HepG2 (cell line): ENCODE measurements at regions not wholly inside any gene's neighbourhood (a gene's known extent, or its start where the extent isn't known, plus 50 kb on each side); places are given as distances from the start of the nearest gene placed in this dataset.

ENCODE experiments used
- ATAC-seq: fragments of 200-7000 bp; cut with Tn5 transposase; 3 replicates; pipeline ENCODE4 v1.9.1; 2020; ENCODE audit warnings: mild to moderate bottlenecking, moderate library complexity
- BruUV-seq: library from RNA; stranded (reverse); fragments of 400-500 nt; replicated peaks from 2 replicates; lab custom pipeline; 2021; lab: Mats Ljungman, UMichigan
- CTCF ChIA-PET: fragments of 300-600 bp; formaldehyde crosslinking; extraction: SDS; loops from one replicate; lab custom pipeline; 2021; ENCODE audit warnings: low total read pairs, inconsistent platforms, low intra/inter-chr PET ratio; lab: Yijun Ruan, JAX
- POLR2A ChIA-PET: fragments of 350-600 bp; sonication (Branson Sonifier 250); formaldehyde crosslinking; loops from one replicate; lab custom pipeline; 2020; ENCODE audit warnings: antibody characterized with exemption, inconsistent platforms; lab: Yijun Ruan, JAX
- DNase-seq: peaks from one replicate; pipeline ENCODE4 v3.0.0-alpha.2; 2015; ENCODE audit warnings: low spot score
- FAIRE-seq: peaks from 3 replicates; lab custom pipeline; 2011; peaks lifted over from hg19 to GRCh38; lab: Jason Lieb, UNC
- H2AFZ ChIP-seq: one replicate; pipeline ENCODE4 v1.6.1; 2011; ENCODE audit warnings: low read length, inconsistent platforms
- H3K27ac ChIP-seq: fragments of 300-600 bp; 3 replicates; pipeline ENCODE4 v1.8.0; 2011; ENCODE audit warnings: mixed run types, mild to moderate bottlenecking, mixed read lengths, low read length, inconsistent platforms; ENCODE audit not compliant: insufficient read depth; ENCODE audit errors: extremely low read length
- H3K27me3 ChIP-seq, 2 experiments: fragments of 200-600 bp in 1 of 2; 2 replicates in 1 of 2; 3 replicates in 1 of 2; pipeline versions ENCODE4 v1.6.0 to v1.8.0; 2011; ENCODE audit warnings: low read length in 2 of 2, mild to moderate bottlenecking in 2 of 2, moderate library complexity in 2 of 2, inconsistent platforms in 1 of 2; ENCODE audit not compliant: insufficient read depth in 2 of 2, control insufficient read depth in 1 of 2
- H3K36me3 ChIP-seq, 2 experiments: fragments of 200-600 bp in 1 of 2; replicated peaks in 1 of 2; 2 replicates in 1 of 2; 3 replicates in 1 of 2; pipeline versions ENCODE4 v1.5.1 to v1.8.0; 2011; ENCODE audit warnings: low read length in 2 of 2, inconsistent platforms in 1 of 2; ENCODE audit not compliant: insufficient read depth in 2 of 2, control insufficient read depth in 1 of 2
- H3K4me1 ChIP-seq: 2 replicates; pipeline ENCODE4 v1.5.1; 2012; ENCODE audit warnings: low read length, inconsistent platforms; ENCODE audit not compliant: insufficient read depth
- H3K4me2 ChIP-seq: 2 replicates; pipeline ENCODE4 v1.6.0; 2011; ENCODE audit warnings: low read depth, low read length, inconsistent platforms
- H3K4me3 ChIP-seq, 3 experiments: fragments of 200-600 bp in 1 of 3; sonication (generic), shearing (Covaris generic) in 1 of 3; replicated peaks in 1 of 3; 2 replicates each; pipeline ENCODE4 v1.5.1; 2011 to 2016; ENCODE audit warnings: low read length in 3 of 3, inconsistent platforms in 2 of 3, low read depth in 2 of 3, mild to moderate bottlenecking in 2 of 3, control low read depth in 1 of 3, mixed read lengths in 1 of 3; ENCODE audit not compliant: insufficient read depth in 1 of 3
- H3K79me2 ChIP-seq: one replicate; pipeline ENCODE4 v1.6.1; 2011; ENCODE audit warnings: low read length, inconsistent platforms; ENCODE audit not compliant: insufficient read depth
- H3K9ac ChIP-seq: 2 replicates; pipeline ENCODE4 v1.6.0; 2011; ENCODE audit warnings: mild to moderate bottlenecking, low read depth, low read length, inconsistent platforms; ENCODE audit not compliant: insufficient read depth
- H3K9me3 ChIP-seq: 2 replicates; pipeline ENCODE4 v1.5.1; 2012; ENCODE audit warnings: mild to moderate bottlenecking, low read length
- H4K20me1 ChIP-seq: 2 replicates; pipeline ENCODE4 v1.6.0; 2011; ENCODE audit warnings: inconsistent platforms, mild to moderate bottlenecking, low read length, moderate library complexity; ENCODE audit not compliant: insufficient read depth
- NFYC ChIP-seq: IDR thresholded peaks from 2 replicates; pipeline ENCODE4 v1.6.1; 2016; ENCODE audit warnings: missing genetic modification reagents, missing compliant biosample characterization
- SALL1 ChIP-seq: sonication (generic); formaldehyde crosslinking; IDR thresholded peaks from 2 replicates; pipeline ENCODE4 v1.8.0; 2022; ENCODE audit warnings: mild to moderate bottlenecking, missing genetic modification reagents
- SMC3 ChIP-seq: IDR thresholded peaks from 2 replicates; pipeline ENCODE4 v1.6.1; 2011; ENCODE audit warnings: low read length, improper control_type of control experiment
- TBX2 ChIP-seq: sonication (generic); formaldehyde crosslinking; IDR thresholded peaks from 2 replicates; pipeline ENCODE4 v1.5.0; 2020; ENCODE audit warnings: missing genetic modification reagents, mild to moderate bottlenecking, borderline replicate concordance
- ZNF296 ChIP-seq: sonication (generic); formaldehyde crosslinking; conservative IDR thresholded peaks from 2 replicates; pipeline ENCODE4 v1.5.0; 2020; ENCODE audit warnings: mild to moderate bottlenecking, missing genetic modification reagents
- ZNF614 ChIP-seq: IDR thresholded peaks from 2 replicates; pipeline ENCODE4 v1.6.1; 2018; ENCODE audit warnings: missing biosample characterization, missing genetic modification reagents, inconsistent platforms, borderline replicate concordance
- WGBS: methylation state at CpG from one replicate; pipeline ENCODE4 v1.1.6; 2017; ENCODE audit warnings: low lambda C conversion rate; 5-methylcytosine and 5-hydroxymethylcytosine counted together
- in situ Hi-C: cut with HindIII; loops from 2 replicates; pipeline ENCODE4 v1.10.0; 2017; ENCODE audit warnings: low pct_unique_long_range_greater_than_20kb; ENCODE audit not compliant: extremely low pct_ligation_motif_present
- intact Hi-C: fragments of 100-400 bp; cut with micrococcal nuclease; formaldehyde crosslinking; loops from one replicate; pipeline ENCODE4 v1.10.0; 2022; ENCODE audit not compliant: unreplicated experiment
- TF ChIP-seq, protein P1 (sequence below): sonication (generic); formaldehyde crosslinking; IDR thresholded peaks from 2 replicates; pipeline ENCODE4 v1.4.0; 2020; ENCODE audit warnings: mild to moderate bottlenecking, low read depth, missing genetic modification reagents
- TF ChIP-seq, protein P2 (sequence below), 2 experiments: fragments of 450-650 bp in 1 of 2; sonication (generic) in 1 of 2; formaldehyde crosslinking in 1 of 2; IDR thresholded peaks; 2 replicates each; pipeline versions ENCODE4 v1.6.1 to v1.8.0; 2016 to 2022; ENCODE audit warnings: antibody characterized with exemption in 1 of 2, mild to moderate bottlenecking in 1 of 2, missing genetic modification reagents in 1 of 2

DNA sequence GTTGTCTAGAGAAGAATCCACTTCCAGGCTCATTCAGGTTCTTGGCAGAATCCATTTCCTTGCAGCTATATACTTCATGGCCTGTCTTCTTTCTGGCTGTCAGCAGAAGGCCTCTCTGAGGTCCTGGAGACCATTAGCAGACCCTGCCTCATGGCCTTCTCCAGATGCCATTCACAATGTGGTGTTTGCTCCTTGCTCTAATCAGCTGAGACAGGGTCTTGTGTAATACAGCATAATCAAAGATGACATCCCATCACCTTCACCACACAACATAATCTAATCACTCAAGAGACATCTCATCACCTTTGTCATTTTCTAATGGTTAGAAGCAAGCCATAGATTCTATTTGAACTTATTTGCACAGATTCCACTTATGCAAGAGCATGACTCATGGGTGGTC, 403.9 kb upstream of the LRRC7 start:
- Histone ChIP-seq H3K27ac (no peak overlapping the region), H3K4me2 (no peak overlapping the region), H3K9me3 (peaks cover 82% of the 10 kb centered on the region), H3K27me3 (no peaks in the 10 kb centered on the region; a peak in 1 of 5 replicates), H3K36me3 (no peaks in the 10 kb centered on the region), H3K4me1 (no peaks in the 10 kb centered on the region), H4K20me1 (no peaks in the 10 kb centered on the region), H2AFZ (no peak overlapping the region), H3K9ac (no peak overlapping the region), H3K4me3 (no peak overlapping the region), H3K79me2 (no peaks in the 10 kb centered on the region)
- DNase-seq (no peak), ATAC-seq (no peak), FAIRE-seq (no peak)
- TF ChIP-seq ZNF614 (CRISPR knock-in tag) (no peak), SALL1 (CRISPR knock-in tag) (no peak), NFYC (CRISPR knock-in tag) (no peak)
- intact Hi-C loops (no loop called here), in situ Hi-C loops (no loop called here)
- ChIA-PET CTCF (no interaction called here), POLR2A (no interaction called here)
- no TSS peak for BruUV-seq

DNA sequence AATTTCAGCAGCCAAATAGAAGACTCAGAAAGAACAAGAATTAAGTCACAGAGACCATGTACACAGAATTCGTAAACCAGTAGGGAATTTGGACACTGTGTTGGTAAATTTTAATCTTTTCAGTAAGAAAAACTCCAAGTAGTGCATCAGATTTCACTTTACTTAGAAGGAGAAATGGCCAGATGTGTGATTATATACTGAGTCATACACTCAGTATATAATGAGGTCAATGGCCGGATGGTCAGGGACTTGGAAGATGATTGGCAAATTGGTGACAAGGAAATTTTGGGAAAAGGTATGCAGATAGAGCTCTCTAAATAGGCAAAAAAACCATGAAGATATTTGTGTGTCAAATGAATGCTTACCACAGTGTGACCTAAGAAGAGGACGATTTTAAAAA, 399.8 kb upstream of the LRRC7 start:
- H2AFZ ChIP-seq: no peak overlapping the region
- no peaks in the 10 kb centered on the region for H4K20me1 ChIP-seq
- no peaks in the 10 kb centered on the region for H3K79me2 ChIP-seq
- no peaks in the 10 kb centered on the region for H3K27me3 ChIP-seq
- ATAC-seq (no peak), DNase-seq (no peak), FAIRE-seq (no peak)
- ChIA-PET POLR2A (no interaction called here), CTCF (no interaction called here)
- peaks cover 94% of the 10 kb centered on the region for H3K9me3 ChIP-seq
- in situ Hi-C loops: no loop called here
- H3K9ac ChIP-seq: no peak overlapping the region
- H3K36me3 ChIP-seq: no peaks in the 10 kb centered on the region
- H3K4me2 ChIP-seq: no peak overlapping the region
- 4% methylated on average over 3 of the region's 3 CpGs for WGBS
- no TSS peak for BruUV-seq
- no peak overlapping the region for H3K4me3 ChIP-seq
- no peak overlapping the region for H3K27ac ChIP-seq
- intact Hi-C loops: no loop called here
- H3K4me1 ChIP-seq: no peaks in the 10 kb centered on the region
- TF ChIP-seq ZNF296 (CRISPR knock-in tag) (no peak), SMC3 (no peak), TBX2 (no peak)
- TF ChIP-seq, protein P1, sequence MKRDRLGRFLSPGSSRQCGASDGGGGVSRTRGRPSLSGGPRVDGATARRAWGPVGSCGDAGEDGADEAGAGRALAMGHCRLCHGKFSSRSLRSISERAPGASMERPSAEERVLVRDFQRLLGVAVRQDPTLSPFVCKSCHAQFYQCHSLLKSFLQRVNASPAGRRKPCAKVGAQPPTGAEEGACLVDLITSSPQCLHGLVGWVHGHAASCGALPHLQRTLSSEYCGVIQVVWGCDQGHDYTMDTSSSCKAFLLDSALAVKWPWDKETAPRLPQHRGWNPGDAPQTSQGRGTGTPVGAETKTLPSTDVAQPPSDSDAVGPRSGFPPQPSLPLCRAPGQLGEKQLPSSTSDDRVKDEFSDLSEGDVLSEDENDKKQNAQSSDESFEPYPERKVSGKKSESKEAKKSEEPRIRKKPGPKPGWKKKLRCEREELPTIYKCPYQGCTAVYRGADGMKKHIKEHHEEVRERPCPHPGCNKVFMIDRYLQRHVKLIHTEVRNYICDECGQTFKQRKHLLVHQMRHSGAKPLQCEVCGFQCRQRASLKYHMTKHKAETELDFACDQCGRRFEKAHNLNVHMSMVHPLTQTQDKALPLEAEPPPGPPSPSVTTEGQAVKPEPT (CRISPR knock-in tag): no peak
- TF ChIP-seq, protein P2, sequence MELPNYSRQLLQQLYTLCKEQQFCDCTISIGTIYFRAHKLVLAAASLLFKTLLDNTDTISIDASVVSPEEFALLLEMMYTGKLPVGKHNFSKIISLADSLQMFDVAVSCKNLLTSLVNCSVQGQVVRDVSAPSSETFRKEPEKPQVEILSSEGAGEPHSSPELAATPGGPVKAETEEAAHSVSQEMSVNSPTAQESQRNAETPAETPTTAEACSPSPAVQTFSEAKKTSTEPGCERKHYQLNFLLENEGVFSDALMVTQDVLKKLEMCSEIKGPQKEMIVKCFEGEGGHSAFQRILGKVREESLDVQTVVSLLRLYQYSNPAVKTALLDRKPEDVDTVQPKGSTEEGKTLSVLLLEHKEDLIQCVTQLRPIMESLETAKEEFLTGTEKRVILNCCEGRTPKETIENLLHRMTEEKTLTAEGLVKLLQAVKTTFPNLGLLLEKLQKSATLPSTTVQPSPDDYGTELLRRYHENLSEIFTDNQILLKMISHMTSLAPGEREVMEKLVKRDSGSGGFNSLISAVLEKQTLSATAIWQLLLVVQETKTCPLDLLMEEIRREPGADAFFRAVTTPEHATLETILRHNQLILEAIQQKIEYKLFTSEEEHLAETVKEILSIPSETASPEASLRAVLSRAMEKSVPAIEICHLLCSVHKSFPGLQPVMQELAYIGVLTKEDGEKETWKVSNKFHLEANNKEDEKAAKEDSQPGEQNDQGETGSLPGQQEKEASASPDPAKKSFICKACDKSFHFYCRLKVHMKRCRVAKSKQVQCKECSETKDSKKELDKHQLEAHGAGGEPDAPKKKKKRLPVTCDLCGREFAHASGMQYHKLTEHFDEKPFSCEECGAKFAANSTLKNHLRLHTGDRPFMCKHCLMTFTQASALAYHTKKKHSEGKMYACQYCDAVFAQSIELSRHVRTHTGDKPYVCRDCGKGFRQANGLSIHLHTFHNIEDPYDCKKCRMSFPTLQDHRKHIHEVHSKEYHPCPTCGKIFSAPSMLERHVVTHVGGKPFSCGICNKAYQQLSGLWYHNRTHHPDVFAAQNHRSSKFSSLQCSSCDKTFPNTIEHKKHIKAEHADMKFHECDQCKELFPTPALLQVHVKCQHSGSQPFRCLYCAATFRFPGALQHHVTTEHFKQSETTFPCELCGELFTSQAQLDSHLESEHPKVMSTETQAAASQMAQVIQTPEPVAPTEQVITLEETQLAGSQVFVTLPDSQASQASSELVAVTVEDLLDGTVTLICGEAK (IDR thresholded peaks at IDR 0.05): no peak
- TF ChIP-seq, protein P2 (CRISPR knock-in tag; IDR thresholded peaks at IDR 0.05): no peak
